ENCODE measurements at regions not wholly inside any gene's neighbourhood (a gene's known extent, or its start where the extent isn't known, plus 50 kb on each side); places are given as distances from the start of the nearest gene placed in this dataset.

DNA sequence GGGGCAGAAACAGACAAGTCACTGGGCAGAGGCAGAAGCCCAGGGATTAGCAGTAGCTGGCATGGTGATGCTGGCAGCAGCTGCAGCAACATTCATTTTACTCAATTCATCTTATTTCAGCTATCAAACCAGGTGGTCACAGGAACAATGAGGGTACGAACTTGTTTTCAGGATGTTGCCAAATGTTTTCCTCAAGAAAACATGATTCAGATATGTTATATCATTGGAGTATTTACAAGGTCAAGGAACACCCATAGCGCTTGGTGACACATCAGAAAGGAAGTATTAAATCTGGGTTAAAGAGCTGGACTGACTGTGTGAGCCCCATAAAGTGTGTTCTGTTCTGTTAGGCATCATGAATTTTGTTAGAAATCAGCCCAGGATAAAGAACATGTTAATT is 456.9 kb upstream of the ID4 start:
- H3K4me3 Mint-ChIP-seq (ENCODE audit: unreplicated experiment), result no peak overlapping the region
- H3K27me3 Mint-ChIP-seq (ENCODE audit: low read depth), result no peaks in the 10 kb centered on the region
- peaks cover 14% of the 10 kb centered on the region for H3K9me3 Mint-ChIP-seq (ENCODE audit: low read depth)
- TF ChIP-seq, protein P1, sequence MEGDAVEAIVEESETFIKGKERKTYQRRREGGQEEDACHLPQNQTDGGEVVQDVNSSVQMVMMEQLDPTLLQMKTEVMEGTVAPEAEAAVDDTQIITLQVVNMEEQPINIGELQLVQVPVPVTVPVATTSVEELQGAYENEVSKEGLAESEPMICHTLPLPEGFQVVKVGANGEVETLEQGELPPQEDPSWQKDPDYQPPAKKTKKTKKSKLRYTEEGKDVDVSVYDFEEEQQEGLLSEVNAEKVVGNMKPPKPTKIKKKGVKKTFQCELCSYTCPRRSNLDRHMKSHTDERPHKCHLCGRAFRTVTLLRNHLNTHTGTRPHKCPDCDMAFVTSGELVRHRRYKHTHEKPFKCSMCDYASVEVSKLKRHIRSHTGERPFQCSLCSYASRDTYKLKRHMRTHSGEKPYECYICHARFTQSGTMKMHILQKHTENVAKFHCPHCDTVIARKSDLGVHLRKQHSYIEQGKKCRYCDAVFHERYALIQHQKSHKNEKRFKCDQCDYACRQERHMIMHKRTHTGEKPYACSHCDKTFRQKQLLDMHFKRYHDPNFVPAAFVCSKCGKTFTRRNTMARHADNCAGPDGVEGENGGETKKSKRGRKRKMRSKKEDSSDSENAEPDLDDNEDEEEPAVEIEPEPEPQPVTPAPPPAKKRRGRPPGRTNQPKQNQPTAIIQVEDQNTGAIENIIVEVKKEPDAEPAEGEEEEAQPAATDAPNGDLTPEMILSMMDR (IDR thresholded peaks at IDR 0.05), result no peak
- H3K36me3 Mint-ChIP-seq (ENCODE audit: low read depth), result peaks cover 1% of the 10 kb centered on the region
- no peak overlapping the region for H3K27ac Mint-ChIP-seq (ENCODE audit: unreplicated experiment)
- peaks cover 22% of the 10 kb centered on the region for H3K4me1 Mint-ChIP-seq (ENCODE audit: low read depth)
- DNase-seq (ENCODE audit: low spot score), result no peak

GRCh38 chr6:19382676-19383075 is 454.5 kb upstream of the ID4 start:
- H3K36me3 Mint-ChIP-seq (ENCODE audit: low read depth), result peaks cover 1% of the 10 kb centered on the region
- H3K9me3 Mint-ChIP-seq (ENCODE audit: low read depth), result peaks cover 12% of the 10 kb centered on the region
- DNase-seq (ENCODE audit: low spot score), result no peak
- H3K27me3 Mint-ChIP-seq (ENCODE audit: low read depth), result no peaks in the 10 kb centered on the region
- no peak overlapping the region for H3K4me3 Mint-ChIP-seq (ENCODE audit: unreplicated experiment)
- peaks cover 21% of the 10 kb centered on the region for H3K4me1 Mint-ChIP-seq (ENCODE audit: low read depth)
- TF ChIP-seq, protein P1 (IDR thresholded peaks at IDR 0.05), result no peak
- H3K27ac Mint-ChIP-seq (ENCODE audit: unreplicated experiment), result no peak overlapping the region

GRCh38 chr6:19391926-19392325 is 445.2 kb upstream of the ID4 start:
- no peak overlapping the region for H3K4me3 Mint-ChIP-seq (ENCODE audit: unreplicated experiment)
- H3K4me1 Mint-ChIP-seq (ENCODE audit: low read depth), result peaks cover 4% of the 10 kb centered on the region
- TF ChIP-seq, protein P1 (IDR thresholded peaks at IDR 0.05), result no peak
- H3K27ac Mint-ChIP-seq (ENCODE audit: unreplicated experiment), result no peak overlapping the region
- no peaks in the 10 kb centered on the region for H3K36me3 Mint-ChIP-seq (ENCODE audit: low read depth)
- peaks cover 9% of the 10 kb centered on the region for H3K9me3 Mint-ChIP-seq (ENCODE audit: low read depth)
- H3K27me3 Mint-ChIP-seq (ENCODE audit: low read depth), result no peaks in the 10 kb centered on the region
- no peak for DNase-seq (ENCODE audit: low spot score)

DNA sequence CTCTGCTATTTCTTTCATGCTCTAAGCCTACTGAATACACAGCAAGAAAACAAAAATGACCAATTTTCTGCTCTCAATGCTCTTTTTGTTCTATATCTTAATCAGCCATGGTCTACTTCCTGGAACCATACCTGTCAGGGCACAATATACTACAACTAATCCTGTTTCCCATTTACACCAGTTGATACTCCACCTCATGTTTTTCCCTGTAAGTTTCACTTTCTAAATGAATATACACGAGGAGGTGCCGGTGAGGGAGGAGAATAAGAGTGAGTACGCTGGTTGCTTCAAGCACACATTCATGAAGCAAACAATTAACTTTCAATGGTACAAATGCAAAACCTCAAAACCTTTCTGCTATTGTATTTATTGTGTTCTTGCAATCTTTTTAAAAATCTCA is 443.1 kb upstream of the ID4 start:
- TF ChIP-seq, protein P1 (IDR thresholded peaks at IDR 0.05), result no peak
- H3K4me3 Mint-ChIP-seq (ENCODE audit: unreplicated experiment), result no peak overlapping the region
- no peaks in the 10 kb centered on the region for H3K36me3 Mint-ChIP-seq (ENCODE audit: low read depth)
- H3K27ac Mint-ChIP-seq (ENCODE audit: unreplicated experiment), result no peak overlapping the region
- peaks cover 11% of the 10 kb centered on the region for H3K9me3 Mint-ChIP-seq (ENCODE audit: low read depth)
- no peak for DNase-seq (ENCODE audit: low spot score)
- H3K27me3 Mint-ChIP-seq (ENCODE audit: low read depth), result no peaks in the 10 kb centered on the region
- H3K4me1 Mint-ChIP-seq (ENCODE audit: low read depth), result peaks cover 5% of the 10 kb centered on the region

GRCh38 chr6:19394687-19395086 is 442.5 kb upstream of the ID4 start:
- TF ChIP-seq, protein P1 (IDR thresholded peaks at IDR 0.05), result no peak
- Mint-ChIP-seq H3K27ac (ENCODE audit: unreplicated experiment) (no peak overlapping the region), H3K27me3 (ENCODE audit: low read depth) (no peaks in the 10 kb centered on the region), H3K4me3 (ENCODE audit: unreplicated experiment) (no peak overlapping the region), H3K4me1 (ENCODE audit: low read depth) (peaks cover 12% of the 10 kb centered on the region), H3K9me3 (ENCODE audit: low read depth) (peaks cover 14% of the 10 kb centered on the region), H3K36me3 (ENCODE audit: low read depth) (no peaks in the 10 kb centered on the region)
- no peak for DNase-seq (ENCODE audit: low spot score)
